Panc1 (cell line): ENCODE measurements at regions not wholly inside any gene's neighbourhood (a gene's known extent, or its start where the extent isn't known, plus 50 kb on each side); places are given as distances from the start of the nearest gene placed in this dataset.

Source experiments
- ATAC-seq: fragments of 200-7000 bp; cut with Tn5 transposase; 2 replicates; pipeline ENCODE4 v1.9.1; 2020; ENCODE audit warnings: mild to moderate bottlenecking, moderate library complexity
- BruUV-seq: library from RNA; stranded (reverse); fragments of 400-500 nt; replicated peaks from 2 replicates; lab custom pipeline; 2021; lab: Mats Ljungman, UMichigan
- CTCF ChIA-PET: fragments of 300-600 bp; sonication (Branson Sonifier 250); formaldehyde crosslinking; loops from one replicate; lab custom pipeline; 2022; ENCODE audit warnings: antibody characterized with exemption; lab: Charles Lee
- POLR2A ChIA-PET: fragments of 300-600 bp; sonication (Branson Sonifier 250); formaldehyde crosslinking; loops from one replicate; lab custom pipeline; 2022; ENCODE audit warnings: antibody characterized with exemption; lab: Charles Lee
- DNase-seq: peaks from one replicate; pipeline ENCODE4 v3.0.0-alpha.2; 2010; ENCODE audit warnings: low read depth, low spot score
- H3K27ac ChIP-seq: 2 replicates; pipeline ENCODE4 v1.5.1; 2011; ENCODE audit warnings: mild to moderate bottlenecking, low read length, inconsistent platforms
- H3K27me3 ChIP-seq: fragments of 200-500 bp; sonication (Bioruptor generic); 2 replicates; pipeline ENCODE4 v1.6.0; 2014; ENCODE audit warnings: low read length, inconsistent platforms; ENCODE audit not compliant: control insufficient read depth, insufficient read depth
- H3K36me3 ChIP-seq: fragments of 200-500 bp; sonication (Bioruptor generic); 2 replicates; pipeline ENCODE4 v1.5.1; 2014; ENCODE audit warnings: inconsistent platforms, mild to moderate bottlenecking, low read length, moderate library complexity; ENCODE audit not compliant: control insufficient read depth, insufficient read depth
- H3K4me1 ChIP-seq: 2 replicates; pipeline ENCODE4 v1.5.1; 2011; ENCODE audit warnings: inconsistent platforms, mild to moderate bottlenecking, low read length, moderate library complexity; ENCODE audit not compliant: control insufficient read depth, insufficient read depth
- H3K4me3 ChIP-seq, 2 experiments: 2 replicates each; pipeline ENCODE4 v1.5.1; 2011 to 2012; ENCODE audit warnings: low read depth in 2 of 2, low read length in 2 of 2, mild to moderate bottlenecking in 2 of 2, inconsistent platforms in 1 of 2, moderate library complexity in 1 of 2
- H3K9me3 ChIP-seq: fragments of 200-500 bp; sonication (Bioruptor generic); 2 replicates; pipeline ENCODE4 v1.5.1; 2014; ENCODE audit warnings: low read depth, mild to moderate bottlenecking, inconsistent platforms, low read length, moderate library complexity; ENCODE audit not compliant: control insufficient read depth, insufficient read depth
- POLR2AphosphoS5 ChIP-seq: IDR thresholded peaks from 2 replicates; pipeline ENCODE4 v1.6.1; 2012; ENCODE audit warnings: mild to moderate bottlenecking, low read depth, low read length, moderate library complexity
- REST ChIP-seq, 2 experiments: IDR thresholded peaks; 2 replicates each; pipeline ENCODE4 v1.6.1; 2011 to 2012; ENCODE audit warnings: low read depth in 2 of 2, control low read depth in 1 of 2, low read length in 1 of 2, mild to moderate bottlenecking in 1 of 2, moderate library complexity in 1 of 2; ENCODE audit not compliant: insufficient read depth in 1 of 2
- SIN3A ChIP-seq: IDR thresholded peaks from 2 replicates; pipeline ENCODE4 v1.6.1; 2012; ENCODE audit warnings: low read depth, mild to moderate bottlenecking, low read length, moderate library complexity, borderline replicate concordance; ENCODE audit not compliant: insufficient read depth
- TCF7L2 ChIP-seq: IDR thresholded peaks from 2 replicates; pipeline ENCODE4 v1.6.1; 2011; ENCODE audit warnings: mild to moderate bottlenecking, low read depth, low read length, inconsistent platforms
- in situ Hi-C: cut with HindIII; loops from 2 replicates; pipeline ENCODE4 v1.10.0; 2016; ENCODE audit warnings: low sequenced_read_pairs, low pct_unique_long_range_greater_than_20kb
- intact Hi-C: fragments of 100-400 bp; cut with micrococcal nuclease; formaldehyde crosslinking; loops from one replicate; pipeline ENCODE4 v1.10.0; 2022; ENCODE audit not compliant: unreplicated experiment
- TF ChIP-seq, protein P1 (sequence below): fragments of 450-650 bp; IDR thresholded peaks from 2 replicates; pipeline ENCODE4 v1.5.1; 2017; ENCODE audit warnings: mild to moderate bottlenecking

DNA sequence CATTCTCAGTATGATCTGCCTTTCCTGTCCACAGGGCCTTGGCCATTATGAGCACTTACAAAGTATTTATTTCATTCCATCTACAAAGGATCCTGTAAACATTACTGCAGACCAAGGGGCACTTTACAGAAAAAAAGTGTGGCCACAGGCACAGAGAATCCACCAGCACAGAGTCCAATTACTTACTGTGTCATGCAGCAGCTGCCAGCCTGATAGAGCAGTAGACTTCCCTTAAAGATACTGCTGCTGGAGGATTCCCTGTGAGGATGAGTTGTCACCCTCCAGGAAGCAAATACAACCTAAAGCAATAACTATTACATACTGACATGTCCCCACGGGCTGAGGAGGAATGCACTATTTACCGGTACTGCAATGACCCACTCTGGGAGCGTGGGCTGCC is 97.1 kb upstream of the COG2 start:
- ChIA-PET CTCF (no interaction called here), POLR2A (no interaction called here)
- TF ChIP-seq SIN3A = no peak
- no peak for TF ChIP-seq POLR2AphosphoS5
- in situ Hi-C loops = no loop called here
- intact Hi-C loops = no loop called here
- Histone ChIP-seq H3K36me3 (no peaks in the 10 kb centered on the region), H3K27ac (no peak overlapping the region), H3K4me1 (no peaks in the 10 kb centered on the region), H3K9me3 (no peaks in the 10 kb centered on the region), H3K27me3 (no peaks in the 10 kb centered on the region; the same call in 1 of the 2 replicates), H3K4me3 (no peak overlapping the region)
- no TSS peak for BruUV-seq
- DNase-seq (no peak), ATAC-seq (no peak)

DNA sequence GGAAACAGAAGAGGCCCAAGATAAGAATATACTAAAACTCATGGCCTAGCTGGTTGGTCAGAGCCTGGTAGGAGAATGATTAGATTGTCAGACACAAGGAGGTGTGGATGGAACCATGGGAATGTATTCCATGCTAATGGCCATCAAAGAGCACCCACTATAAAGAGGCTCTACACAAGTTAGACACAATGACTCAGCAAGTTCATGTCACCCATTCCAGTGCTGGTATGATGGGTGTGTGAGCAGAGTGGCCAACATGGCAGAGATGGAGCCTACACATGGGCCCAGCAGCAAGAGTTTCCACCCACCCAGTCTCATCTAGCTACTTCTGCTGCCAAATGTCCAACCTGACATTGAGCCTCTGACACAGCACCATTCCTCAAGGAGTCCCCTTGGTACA is 97.5 kb upstream of the COG2 start:
- ChIA-PET CTCF (no interaction called here), POLR2A (no interaction called here)
- in situ Hi-C loops = no loop called here
- Histone ChIP-seq H3K4me1 (no peaks in the 10 kb centered on the region), H3K36me3 (no peaks in the 10 kb centered on the region), H3K9me3 (no peaks in the 10 kb centered on the region), H3K27ac (no peak overlapping the region), H3K4me3 (no peak overlapping the region), H3K27me3 (no peaks in the 10 kb centered on the region; the same call in 1 of the 2 replicates)
- BruUV-seq = no TSS peak
- intact Hi-C loops = no loop called here
- ATAC-seq (no peak), DNase-seq (no peak)
- no peak for TF ChIP-seq POLR2AphosphoS5
- TF ChIP-seq, protein P1, sequence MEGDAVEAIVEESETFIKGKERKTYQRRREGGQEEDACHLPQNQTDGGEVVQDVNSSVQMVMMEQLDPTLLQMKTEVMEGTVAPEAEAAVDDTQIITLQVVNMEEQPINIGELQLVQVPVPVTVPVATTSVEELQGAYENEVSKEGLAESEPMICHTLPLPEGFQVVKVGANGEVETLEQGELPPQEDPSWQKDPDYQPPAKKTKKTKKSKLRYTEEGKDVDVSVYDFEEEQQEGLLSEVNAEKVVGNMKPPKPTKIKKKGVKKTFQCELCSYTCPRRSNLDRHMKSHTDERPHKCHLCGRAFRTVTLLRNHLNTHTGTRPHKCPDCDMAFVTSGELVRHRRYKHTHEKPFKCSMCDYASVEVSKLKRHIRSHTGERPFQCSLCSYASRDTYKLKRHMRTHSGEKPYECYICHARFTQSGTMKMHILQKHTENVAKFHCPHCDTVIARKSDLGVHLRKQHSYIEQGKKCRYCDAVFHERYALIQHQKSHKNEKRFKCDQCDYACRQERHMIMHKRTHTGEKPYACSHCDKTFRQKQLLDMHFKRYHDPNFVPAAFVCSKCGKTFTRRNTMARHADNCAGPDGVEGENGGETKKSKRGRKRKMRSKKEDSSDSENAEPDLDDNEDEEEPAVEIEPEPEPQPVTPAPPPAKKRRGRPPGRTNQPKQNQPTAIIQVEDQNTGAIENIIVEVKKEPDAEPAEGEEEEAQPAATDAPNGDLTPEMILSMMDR = no peak
- no peak for TF ChIP-seq SIN3A
- TF ChIP-seq REST (IDR thresholded peaks at IDR 0.05; ENCODE audit: insufficient read depth in 1 of 2, low read depth in 2 of 2, low read length in 1 of 2) = no peak
- TF ChIP-seq TCF7L2 = no peak

DNA sequence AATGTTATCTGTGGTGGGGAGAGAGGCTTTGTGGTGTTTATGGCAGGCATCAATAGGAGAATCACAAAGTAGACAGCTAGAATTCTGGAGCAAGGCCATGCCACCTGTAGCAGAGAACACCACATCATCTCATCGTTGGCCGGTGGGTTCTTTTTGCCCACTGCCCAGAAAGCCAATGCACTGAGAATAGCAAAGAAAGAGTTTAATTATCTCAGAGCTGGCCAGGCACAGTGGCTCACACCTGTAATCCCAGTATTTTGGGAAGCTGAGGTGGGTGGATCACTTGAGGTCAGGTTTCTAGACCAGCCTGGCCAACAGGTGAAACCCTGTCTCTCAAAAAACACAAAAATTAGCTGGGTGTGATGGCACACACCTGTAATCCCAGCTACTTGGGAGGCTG is 99.2 kb upstream of the COG2 start:
- no TSS peak for BruUV-seq
- no peak for TF ChIP-seq POLR2AphosphoS5
- intact Hi-C loops = no loop called here
- ChIA-PET CTCF (no interaction called here), POLR2A (no interaction called here)
- H3K4me1 ChIP-seq = no peaks in the 10 kb centered on the region
- H3K9me3 ChIP-seq = no peaks in the 10 kb centered on the region
- H3K36me3 ChIP-seq = no peaks in the 10 kb centered on the region
- H3K4me3 ChIP-seq = no peak overlapping the region
- H3K27ac ChIP-seq = no peak overlapping the region
- ATAC-seq (no peak), DNase-seq (no peak)
- H3K27me3 ChIP-seq = no peaks in the 10 kb centered on the region; the same call in 1 of the 2 replicates
- in situ Hi-C loops = no loop called here
